ENCODE measurements at regions not wholly inside any gene's neighbourhood (a gene's known extent, or its start where the extent isn't known, plus 50 kb on each side); places are given as distances from the start of the nearest gene placed in this dataset.
A peak's percentile ranks its signal among the peaks of the same experiment; 100 is the strongest.

DNA sequence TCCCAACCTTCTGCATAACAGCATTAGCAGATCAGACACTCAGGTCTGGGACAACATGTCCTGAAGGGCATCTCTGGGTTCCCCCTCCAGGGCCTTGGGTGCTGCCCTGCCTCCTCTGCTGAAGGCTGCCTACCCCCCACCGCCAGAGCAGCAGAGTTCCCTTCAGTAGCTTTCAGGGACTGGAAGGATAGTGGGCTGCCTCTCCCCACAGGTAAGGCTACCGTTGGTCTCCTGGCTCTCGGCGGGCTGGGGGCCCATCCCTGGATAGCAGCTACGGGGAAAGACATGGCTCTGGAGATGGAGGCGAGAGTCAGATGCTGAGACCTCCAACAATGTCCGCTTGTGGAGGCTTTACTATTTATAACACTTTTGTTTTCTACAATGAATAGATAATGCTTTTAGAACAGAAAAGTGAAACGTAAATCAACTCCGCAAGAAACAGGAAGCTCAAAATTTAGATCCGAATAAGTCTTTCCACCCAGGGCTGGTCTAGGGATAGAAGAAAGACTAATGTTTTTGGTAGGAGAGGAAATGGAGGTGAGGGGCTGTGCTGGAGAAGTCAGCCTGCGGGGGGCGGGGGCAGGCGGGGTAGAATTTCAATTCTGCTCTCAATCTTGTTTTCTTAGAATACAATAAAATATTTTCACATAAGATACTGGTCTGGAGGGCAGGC lies 58.4 kb downstream of the ARL4C start:
- DNase-seq: no peak

DNA sequence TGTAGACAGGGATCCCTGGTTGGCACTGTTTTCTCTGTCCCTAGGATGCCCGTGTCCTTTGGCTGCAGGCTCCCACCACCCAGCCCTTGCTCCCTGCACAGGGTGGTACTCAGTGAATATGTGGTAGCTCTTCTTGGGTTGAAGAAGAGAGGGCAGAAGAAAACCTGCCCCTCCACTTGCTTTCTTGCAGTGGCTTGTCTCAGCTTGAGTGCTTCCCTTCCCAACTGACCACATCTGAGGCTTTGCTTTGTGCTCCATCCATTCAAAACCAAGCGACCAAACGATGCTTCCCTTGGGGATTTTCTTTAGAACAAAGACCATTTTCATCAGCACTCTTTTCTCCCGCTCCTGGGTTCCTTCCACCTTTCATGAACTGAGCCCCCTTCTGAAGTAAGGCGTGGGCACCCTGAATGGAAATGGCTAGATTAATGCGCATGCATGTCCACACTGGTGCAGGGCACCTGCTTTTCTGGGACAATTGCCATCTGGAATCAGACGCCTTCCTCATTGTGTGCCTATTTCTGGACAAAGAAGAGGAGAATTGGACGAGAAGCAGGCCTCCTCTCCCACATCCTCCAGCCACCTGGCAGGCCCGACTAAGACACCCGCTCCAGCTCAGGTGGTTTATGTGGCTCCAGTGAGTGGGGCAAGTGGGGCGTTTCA lies 59.1 kb downstream of the ARL4C start:
- no peak for DNase-seq

DNA sequence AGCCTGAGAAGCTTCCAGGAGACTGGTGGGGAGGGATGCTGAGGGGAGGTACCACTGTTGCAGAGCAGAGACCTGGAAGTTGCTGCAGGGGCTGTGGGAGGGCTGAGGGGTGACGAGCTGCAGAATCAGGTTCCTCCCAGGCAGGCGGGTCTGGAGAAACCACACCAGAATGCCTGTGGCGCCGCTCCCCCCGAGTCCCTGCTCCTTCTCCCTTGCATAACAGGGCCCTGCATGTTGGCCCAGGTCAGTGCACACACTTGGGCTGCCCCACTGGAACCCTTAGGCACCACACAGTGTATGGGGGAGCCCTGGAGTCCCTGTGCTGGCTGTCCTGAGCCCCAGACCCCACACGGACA lies 60.4 kb downstream of the ARL4C start:
- DNase-seq: no peak

DNA sequence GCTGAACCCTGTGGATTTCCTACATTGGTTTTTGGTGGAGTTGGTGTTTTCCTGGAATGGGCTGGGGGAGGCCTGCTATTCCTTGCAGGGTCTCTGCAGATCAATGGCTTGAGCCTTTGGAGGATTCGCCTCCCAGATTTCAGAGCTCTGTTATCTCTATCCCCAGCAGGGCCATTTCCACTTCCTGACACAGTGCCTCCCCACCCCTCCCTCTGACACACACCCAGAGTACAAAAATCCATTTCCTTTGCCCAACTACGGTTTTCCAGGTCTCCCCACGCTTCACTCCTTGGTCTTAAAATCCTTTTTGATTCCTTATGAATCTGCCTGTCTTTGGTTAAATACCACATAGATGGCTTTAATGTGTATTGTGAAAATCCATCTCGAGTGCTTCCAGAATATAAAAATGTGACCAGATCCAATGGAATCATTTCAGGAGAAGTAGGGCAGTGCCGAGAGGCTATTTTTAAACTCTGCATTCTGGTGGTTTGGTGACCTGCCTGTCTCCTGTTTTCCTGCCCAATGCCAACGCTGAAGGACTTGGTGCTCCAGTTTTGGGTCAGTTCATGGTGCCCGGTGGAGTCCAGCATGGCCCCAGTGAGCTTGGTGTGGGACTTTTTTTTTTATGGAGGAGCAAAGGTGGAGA lies 60.9 kb downstream of the ARL4C start:
- DNase-seq: no peak

DNA sequence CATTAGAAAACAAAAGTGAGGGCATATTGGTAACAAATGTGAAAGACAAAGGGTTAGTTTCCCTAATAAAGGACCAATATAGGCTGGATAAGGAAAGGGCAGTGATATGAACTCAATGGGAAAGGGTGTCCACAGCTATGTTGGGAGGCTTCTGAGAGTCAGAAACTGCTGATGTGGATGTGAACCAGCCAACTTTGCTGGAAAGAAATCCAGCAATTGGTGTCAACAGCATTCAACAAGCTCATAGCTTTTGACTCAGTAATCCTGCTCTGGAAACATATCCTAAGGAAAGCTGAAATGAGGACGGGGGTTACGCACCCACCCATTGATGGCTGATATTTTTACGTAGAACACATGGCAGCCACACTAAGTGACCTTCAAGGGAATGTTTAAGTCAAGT lies 63.7 kb downstream of the ARL4C start:
- DNase-seq: no peak

DNA sequence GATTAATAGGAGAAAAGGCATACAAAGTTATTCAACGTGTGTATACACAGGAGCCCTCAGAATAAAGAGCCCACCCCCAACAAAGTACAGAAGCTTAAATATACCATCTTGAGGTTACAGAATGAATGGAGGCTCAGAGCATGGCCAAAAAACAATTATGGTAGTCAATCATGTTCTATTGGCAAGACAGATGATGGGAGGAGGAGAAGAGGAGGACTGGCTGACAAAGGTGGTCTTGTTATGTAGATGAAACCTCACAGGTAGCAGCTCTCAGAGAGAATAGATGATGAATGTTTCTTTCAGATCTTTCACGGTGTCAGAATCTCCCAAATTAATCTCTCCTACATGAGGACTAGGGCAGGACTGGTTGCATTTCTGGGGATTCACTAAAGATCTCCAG lies 66.0 kb downstream of the ARL4C start:
- DNase-seq: no peak

DNA sequence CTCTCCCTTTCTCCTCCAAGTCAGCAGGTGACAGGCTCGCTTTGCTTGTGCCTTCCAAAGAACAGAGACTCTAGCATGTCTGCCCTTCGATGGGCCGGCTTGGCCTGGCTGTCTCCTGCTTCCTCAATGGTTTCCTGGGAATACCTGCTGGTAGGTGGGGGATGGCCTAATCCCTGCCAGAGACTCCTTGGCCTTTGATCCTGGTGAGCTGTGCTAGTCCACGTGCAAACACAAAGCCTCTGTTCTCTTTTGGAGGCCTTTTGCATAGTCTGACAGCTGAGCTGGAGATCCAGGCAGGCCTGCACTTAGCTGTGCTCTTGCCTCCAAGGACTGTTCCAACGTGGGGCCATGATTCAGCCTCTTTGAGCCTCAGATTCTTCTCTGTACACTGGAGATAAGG lies 67.6 kb downstream of the ARL4C start:
- DNase-seq: no peak

DNA sequence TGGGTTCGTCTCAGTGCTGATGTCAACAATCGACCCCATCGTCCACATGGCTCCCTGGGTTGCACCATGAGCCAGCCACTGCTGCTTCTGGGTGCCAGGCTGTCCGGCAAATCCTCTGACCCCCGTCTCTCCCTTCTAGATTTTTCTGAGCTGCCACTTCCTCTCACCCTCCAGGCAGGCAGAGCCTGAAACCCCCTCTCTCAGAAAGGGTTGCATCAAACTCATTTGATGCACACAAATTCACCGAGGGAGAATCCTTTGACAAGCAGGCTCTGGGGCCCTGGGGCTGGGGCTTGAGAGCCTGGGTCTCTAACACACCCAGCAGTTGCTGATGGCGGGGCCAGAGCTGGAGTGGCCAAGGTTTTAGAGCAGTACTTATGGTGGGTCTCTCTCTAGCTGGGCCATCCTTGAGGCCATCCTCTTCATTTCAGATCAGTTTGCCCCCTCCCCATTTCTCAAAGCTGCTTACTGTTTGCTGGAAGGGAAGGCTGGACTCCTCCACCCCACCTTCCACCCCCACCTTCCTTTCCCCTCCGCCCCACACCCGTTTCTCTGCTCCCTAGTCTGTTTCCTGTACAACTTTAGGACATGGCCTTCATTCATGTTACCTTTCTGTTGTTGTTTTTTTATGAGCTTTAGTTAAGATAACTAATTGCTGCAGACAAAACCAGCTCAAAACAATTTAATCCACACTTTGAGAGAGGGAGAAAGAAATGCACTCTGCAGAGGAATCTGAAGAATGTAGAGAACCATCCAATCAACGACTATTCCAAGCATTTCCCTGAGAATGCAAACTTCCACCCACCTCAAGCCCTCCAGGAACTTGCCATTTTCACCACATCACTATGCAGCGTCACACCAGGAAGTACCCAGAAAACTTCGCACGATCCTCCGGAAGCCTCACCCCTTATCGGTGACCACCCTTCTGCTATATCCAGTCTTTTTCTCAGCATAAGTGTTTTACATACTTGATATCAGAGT lies 69.5 kb downstream of the ARL4C start:
- no peak for DNase-seq

DNA sequence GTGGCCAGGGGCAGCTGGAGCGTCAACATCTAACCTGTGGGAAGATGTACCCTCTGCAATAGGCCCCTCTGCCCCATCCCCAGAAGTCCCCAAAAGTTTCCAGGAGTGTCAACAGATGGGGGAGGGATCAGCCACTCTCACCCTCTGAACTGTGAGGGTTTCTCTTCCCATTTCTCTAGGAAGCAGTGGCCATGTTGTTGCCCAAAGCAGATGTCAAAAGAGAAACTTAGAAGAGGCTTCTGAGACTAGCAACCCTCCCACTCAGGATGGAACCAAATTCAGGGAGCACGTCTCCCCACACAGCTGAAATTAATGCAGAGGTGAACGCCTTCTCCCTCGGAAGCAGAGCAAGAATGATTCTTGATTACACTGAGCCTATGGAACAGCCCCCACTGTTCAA lies 70.3 kb downstream of the ARL4C start:
- DNase-seq: no peak

DNA sequence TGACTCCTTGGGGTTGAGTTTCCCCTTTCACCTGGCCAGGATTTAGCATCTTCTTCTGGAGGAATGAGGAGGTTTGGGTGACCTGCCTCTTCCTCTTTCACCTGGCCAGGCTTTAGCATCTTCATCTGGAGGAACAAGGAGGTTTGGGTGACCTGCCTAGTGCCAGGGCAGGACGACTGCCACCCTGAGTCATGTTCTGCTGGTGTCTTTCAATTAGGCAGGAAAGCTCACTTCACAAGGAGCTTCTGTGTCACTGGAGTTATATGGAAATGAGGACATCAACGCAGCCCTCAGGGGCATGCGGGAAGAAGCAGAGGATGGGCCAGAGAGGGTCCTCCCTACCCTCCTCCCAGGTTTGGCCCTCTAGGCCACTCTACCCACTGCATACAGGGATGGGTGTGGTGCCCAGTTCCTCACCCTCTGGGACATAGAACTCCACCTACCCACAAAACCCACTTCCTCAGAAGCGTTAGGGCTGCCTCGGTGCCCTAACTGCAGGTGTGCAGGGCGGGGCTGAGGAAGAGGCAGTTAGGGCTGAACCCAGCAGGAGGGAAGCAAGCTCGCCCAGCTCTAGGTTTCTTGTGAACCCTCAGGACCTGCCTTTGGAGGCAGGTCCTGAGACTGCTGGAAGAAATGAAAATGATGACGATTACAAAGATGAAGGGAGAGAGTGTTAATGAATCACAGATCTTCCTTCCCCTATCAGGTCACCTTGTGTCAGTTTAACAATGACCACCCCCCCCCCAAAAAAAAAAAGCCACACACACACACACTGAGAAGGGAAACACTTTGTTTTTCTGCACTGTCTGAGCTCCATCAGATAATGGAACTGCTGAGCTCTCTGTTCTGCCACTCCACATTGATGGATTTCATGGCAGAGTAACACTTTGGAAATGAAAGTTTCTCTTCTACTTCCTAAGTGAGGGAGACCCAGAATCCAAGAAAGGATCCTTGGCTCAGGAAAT lies 71.0 kb downstream of the ARL4C start:
- DNase-seq: no peak

DNA sequence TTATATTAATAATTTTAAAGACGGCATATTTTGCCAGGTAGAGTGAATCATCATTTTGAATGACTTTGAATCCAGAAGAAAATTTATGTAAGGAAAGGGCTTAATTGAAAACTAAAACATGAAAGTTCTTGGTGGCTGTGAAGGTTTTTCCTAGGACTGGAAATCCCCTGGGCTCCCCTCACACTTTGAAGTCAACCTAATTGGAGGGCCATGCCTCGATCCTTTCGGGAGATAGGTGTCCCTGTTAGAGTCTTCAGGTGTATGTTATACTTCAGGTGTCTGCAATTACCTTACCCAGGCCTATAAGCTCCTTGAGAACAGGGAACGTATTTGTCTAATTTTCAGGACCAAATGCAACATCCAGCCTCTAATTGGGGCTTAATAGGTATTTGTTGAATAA lies 73.0 kb downstream of the ARL4C start:
- DNase-seq: no peak

DNA sequence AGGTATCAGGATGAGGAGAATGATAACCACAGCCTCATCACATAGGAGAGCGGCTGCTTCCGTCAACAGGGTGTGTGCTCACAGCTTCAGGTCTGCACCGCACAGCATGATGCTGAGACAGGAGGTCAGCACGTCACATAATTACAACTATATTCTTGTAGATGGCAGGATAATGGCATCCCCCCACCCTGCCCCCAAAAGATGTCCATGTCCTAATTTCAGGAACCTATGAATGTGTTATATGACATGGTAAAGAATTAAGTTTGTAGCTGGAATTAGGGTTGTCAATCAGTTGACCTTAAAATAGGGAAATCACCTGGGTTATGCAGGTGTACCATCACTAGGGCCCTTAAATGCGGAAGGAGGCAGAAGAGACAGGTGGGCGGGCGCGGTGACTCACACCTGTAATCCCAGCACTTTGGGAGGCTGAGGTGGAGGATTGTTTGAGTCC lies 73.9 kb downstream of the ARL4C start:
- DNase-seq: no peak

DNA sequence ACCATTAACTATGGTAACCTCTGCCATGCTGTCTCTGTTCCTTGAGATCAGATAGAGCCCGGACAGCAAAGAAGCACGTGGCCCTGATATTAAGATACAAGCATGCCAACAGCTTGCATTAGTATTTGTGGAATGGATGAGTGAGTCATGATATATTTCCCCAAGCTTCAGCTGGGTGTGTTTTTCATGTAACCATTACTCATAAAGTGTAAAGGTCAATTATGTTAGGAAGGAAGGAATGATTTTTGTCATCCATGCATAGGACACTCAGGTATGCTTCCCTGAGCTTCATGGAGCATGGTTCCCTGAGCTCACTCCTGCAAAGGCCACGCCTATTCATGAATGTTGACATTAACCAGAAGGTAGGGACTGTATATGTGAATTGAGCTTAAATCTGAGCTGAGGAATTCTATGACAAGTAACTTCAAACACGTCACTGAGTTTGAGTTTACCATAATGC lies 74.6 kb downstream of the ARL4C start:
- DNase-seq: no peak

DNA sequence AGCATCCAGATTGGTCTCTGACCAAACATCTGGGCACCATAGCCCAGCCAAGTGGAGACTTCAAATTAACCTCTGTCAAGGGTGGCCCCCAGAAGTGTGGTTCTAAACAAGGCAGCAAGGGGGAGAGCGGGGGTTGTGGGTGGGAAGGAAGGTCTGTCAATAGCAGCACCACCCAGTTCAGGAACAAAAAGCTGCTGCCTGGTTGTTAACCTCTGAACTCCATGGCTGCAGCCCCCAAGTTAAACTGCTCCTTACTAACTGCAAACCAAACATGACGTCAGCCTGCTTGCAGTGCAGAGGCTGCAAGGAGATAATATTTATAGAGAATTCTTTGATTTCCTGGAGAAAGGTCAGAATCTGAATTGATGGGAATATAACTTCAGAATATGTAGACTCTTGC lies 76.5 kb downstream of the ARL4C start:
- DNase-seq: no peak

DNA sequence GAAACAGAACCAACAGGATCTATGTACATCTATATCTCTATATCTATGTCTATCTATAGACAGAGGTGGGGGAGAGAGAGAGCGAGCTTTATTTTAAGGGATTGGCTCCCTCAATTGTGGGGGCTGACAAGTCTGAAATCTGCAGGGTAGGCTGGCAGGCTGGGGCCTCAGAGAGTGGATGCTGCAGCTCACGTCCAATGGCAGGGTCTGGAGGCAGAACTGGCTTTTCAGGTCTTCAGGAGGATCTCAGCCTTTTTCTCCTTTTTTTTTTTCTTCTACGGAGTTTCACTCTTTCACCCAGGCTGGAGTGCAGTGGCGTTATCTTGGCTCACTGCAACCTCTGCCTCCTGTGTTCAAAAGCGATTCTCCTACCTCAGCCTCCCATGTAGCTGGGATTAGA lies 77.2 kb downstream of the ARL4C start:
- DNase-seq: no peak

DNA sequence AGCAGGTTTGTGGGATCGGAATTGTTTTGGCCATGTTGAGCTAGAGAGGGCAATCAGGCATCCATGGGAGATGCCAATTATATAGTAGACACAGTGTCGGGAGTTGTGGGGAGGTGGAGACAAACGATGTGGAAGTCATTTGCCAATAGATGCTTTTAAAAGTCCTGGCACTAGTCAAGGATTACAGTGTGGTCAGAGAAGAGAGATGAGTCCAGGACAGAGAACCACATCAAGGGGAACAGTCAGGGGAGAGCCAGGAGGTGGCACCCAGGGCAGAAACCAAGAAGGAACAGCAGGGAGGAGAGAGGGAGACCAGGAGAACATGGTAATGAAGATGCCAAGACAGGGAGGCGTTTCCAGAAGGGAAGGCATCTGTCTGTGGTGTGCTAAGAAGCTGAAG lies 81.2 kb downstream of the ARL4C start:
- no peak for DNase-seq

DNA sequence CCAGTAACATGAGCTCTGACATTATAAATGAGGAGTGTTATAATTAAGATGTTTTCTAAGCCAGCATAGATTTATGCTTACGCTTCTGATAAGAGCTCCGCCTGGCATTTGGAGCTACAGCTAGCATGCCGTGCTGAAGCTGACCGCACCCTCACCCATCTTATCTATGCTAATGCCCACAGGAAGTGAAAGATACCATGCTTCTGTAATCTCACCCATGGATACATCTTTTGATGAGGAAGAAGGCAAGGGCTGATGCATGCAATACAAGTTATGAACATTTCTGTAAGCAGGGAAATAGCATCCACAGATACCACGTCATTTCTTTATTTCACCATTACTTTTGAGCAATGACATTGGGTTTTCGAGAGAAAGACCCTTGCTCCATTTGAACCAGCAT lies 82.3 kb downstream of the ARL4C start:
- no peak for DNase-seq

DNA sequence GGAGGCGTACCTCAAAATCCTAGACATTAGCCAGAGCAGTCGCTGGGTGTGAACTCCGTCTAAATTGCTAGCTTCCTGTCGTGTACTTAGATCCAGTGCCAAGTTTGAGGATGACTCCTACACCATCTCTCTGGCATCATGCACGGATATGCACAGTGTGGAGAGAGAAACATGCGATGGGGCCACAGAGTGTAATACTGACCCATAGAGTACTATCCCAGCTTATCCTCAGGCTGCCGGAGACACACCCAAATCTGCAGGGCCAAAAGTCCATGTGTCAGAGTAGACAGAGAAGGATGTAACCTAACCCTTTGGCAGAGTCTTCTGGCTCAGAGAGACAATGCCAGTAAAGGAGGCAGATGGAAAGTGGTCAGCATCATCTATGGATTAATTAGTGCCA lies 84.2 kb downstream of the ARL4C start:
- DNase-seq: no peak

DNA sequence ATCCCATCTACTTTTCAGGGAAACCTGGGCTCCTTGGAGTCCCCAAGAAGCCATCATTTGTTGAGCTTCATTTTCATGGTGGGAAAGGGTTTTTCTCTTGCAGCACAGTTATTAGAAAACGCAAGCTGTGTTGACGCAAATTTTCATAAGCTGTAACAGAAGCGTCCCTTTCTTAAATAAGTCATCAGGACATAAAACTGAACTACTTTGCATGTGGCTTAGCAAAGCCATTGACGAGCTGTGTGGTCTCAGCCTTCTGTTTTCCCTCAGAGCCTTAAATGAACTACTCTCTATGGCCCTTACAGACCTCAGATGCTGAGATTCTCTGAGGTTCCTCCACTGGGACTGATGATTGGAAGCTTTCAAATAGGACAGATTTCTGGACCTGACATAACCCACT lies 85.1 kb downstream of the ARL4C start:
- no peak for DNase-seq

DNA sequence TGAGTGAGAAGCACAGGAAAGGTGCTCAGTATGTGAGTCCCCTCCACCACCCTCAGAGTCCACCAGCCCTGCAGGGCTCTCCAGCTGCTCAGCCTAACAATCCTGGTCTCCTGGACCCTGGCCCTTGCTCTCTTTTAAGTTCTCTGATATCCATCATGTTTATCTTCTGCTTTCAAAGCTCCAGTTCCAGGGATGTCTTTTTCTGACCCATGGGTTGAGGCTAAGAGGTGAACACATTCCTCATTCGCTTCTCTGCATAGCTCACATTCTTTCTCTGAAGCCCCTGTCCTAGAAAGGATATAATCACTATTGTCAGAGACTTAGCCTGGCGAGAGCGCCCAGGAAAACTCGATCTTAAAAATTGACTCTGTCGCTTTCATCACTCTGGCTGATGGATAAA lies 86.4 kb downstream of the ARL4C start:
- no peak for DNase-seq

DNA sequence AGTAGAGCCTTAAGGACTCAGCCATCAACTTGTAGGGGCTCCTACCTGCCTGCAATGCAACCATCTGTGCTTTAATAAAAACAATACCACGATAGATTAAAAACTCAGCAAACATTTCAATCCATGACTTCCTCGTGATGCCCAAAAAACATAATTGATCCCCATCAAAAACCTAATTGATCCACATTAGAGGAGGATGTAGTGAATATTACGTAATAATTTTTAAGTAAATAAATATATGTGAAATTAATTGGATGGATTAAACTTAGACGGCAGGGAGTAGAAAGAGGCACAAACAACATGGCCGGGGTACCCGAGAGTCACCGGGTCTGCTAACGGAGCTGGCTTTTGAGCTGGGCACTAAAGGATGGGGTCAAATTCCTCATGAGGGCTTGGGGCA lies 87.3 kb downstream of the ARL4C start:
- DNase-seq: no peak

DNA sequence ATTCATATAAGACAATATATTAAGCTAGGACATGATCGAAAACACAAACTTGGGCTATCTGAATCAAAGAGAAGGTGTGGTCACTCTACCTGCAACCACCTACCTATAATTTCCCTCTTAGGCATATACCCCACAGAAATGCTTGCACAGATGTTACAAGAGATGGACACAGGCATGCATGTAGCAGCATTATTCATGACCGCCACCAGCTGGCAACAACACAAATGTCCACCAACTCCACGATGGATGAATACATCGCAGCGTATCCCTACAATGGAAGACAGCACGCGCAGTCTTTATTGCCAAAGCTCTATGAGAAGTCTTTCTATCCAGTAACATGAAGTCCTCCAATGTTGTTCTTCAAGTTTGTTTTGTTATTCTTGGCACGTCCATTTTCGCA lies 90.8 kb downstream of the ARL4C start:
- peak; percentile 44 for DNase-seq

Data from NCI-H510A treated with DMSO at 0.1 percent for 48 hours (cell line).